Activated naive CD4-positive, alpha-beta T cell treated with anti-CD3 and anti-CD28 coated beads, Interleukin-2, amount 50 U/mL, for 16 hours (primary cell): ENCODE measurements at regions not wholly inside any gene's neighbourhood (a gene's known extent, or its start where the extent isn't known, plus 50 kb on each side); places are given as distances from the start of the nearest gene placed in this dataset.

ENCODE experiments used
- DNase-seq: peaks from one replicate; pipeline ENCODE4 v3.0.0-alpha.2; 2020

DNA sequence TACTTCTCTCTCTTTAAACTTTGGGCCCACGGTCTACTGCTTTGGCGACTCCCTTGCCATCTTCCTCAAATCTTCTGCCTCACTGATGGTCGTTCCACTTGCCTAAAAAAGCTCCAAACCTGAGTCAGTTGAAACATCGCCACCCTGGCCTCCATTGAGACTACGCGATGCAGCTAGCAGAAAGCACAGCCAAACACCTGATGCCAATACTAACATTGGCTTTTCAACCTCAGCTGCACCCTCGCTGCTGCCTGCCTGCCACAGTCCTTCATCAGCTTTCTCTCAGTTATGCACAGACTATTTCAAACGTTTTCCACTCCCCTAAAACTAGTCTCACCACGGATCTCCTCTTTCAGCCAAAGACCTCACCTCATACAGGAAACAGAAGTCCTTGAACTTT lies 214.2 kb upstream of the TMCO5A start:
- DNase-seq = no peak

DNA sequence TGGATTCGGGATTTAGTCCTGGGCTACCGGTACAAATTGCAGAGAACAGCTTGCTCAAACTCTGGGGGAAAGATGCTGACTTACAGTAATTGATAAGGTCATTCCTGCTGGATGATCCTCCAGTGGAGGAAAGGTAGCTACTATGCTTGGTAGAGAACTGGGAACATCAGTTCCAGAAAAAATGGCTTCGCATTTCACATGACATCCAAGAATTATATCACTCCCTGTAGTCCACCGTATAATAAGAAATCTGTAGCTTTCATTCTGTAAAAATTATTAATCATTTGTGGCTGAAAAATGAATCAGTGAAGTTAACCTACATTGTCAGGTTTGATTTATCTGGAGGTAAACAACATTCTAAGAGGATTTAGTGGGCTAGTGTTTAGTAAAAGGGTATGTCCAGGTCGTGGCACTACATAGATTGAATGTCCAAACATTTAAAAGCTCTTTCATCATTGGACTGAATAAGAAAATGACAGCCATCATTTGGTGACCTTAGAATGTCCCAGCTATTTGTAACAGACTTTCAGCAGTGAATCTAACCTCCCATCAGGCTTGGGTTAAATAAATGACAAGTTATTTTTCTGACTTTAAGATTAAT lies 203.2 kb upstream of the TMCO5A start:
- DNase-seq = no peak

DNA sequence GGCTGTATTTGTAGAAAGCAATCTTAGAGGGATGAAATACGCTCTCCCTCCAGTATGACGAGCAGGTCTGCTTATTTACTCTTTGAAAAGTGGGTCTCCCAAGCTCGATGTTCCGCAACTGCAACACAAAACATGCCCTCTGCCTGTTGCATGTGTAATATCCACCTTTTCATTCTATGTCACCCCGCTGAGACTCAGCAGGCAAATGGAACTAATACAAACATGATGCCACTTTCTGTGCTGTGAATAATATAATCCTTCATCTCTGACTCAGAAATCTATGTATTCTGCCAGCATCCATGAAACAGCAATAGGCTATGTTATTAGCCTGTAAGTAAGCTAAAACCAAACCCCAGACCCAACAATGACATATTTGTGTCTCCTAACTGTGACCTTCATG lies 200.8 kb upstream of the TMCO5A start:
- DNase-seq = no peak

DNA sequence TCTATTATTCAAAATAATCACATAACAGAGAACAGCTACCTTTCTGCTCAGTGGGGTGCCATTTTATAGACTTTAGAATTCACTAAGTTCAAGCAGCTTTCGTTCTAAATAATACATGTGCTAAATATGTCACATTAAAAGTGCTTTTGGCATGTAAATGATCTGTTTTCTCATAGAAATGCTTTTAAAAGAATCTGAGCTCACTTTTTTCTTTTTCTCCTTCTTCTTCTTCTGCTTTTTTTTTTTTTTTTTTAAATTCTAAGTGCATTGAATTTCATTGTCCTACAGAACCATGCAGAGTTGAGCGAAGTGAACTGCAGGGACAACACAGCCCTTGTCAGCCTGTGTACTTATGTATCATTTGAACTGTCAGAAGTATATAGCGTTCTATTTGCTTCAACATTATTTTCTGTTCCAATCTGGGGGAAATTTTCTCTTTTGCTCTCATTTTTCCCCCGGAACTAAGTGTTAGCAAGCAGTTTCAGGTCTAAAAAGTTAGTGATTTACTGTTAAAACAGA lies 193.8 kb upstream of the TMCO5A start:
- DNase-seq = no peak

DNA sequence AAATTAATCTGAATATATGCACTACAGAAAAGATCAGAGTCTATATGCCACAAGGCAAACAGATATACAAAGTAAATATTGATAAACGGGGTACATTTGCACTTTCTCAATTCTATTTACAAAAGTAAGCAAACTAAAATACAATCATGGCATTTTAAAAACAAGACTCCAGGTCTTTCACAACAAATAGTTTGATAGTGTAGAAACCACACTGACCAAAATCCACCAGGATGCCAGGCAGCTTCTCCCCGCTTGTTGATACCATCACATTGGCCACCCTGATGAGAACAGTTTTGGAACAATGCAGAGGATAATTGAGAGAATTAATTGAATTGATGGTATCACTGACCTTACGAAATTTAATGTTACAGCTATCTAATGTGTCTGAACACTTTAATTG lies 190.6 kb upstream of the TMCO5A start:
- DNase-seq = no peak

DNA sequence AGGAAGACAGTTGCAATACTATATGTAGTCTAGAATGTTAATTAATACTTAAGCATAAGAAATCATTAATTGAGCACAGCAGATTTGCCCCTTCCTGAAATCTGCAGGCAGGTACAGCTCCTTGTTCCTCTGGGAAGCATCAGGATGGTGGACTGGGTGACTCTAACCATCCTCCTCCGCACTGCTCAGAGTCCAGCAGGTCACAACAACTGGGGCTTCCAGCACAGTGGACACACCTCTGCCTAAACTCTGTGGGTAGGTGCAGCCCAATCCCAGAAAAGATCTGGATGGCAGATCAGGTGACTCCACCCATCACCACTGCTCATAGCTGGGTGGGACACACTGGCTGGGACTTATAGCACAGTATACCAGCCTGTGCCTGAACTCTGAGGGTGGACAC lies 189.9 kb upstream of the TMCO5A start:
- no peak for DNase-seq

DNA sequence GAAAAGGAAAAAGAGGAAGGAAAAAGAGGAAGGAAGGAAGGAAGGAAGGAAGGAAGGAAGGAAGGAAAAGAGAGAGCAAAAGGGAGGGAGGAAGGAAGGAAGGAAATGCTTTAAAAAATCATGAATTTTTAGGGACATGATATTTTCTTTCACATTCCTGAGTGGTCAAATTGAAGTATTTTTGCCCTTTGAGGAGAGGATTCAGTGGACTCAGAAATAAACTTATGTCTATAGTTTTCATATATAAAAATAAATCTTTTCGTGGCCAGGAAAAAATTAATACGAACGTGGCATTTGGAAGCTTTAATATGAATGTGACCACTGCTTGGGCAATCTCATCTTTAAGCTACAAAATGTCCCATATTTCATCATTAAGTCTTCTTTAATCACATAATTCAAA lies 183.0 kb upstream of the TMCO5A start:
- DNase-seq = no peak

DNA sequence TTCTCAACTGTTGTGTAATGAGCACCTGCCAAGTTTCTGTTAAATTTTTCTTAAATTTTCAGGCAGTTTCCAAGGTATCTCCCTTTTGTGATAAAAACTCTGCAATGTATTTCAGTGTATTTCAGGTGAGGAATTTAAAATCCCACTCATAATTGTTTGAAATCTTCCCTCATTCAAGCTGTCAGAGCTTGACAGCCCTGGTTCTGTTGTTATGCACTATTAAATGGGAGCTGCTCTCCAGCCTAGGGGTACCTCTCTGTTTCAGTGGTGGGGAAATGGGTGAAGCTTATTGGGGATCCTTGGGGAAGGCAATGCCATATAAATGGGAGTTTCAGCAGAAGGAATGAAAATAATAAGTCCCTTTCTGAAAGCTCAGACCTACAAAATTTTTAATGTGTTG lies 178.0 kb upstream of the TMCO5A start:
- no peak for DNase-seq

DNA sequence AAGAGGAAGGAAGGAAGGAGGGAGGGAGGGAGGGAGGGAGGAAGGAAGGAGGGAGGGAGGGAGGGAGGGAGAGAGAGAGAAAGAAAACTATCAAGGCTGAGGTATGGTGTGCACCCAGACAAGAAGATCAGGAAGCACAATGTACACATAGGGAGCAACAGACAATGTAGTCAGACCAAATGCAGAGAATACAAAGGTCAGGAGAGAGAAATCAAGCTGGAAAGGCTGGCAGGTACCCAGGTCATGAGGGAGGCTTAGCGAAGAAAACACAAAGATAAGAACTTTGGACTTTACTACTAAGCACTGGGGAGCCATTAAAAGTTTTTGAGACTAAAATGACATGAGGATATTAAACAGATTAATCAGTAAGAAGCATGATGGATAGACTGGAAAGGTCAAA lies 176.0 kb upstream of the TMCO5A start:
- DNase-seq = no peak

DNA sequence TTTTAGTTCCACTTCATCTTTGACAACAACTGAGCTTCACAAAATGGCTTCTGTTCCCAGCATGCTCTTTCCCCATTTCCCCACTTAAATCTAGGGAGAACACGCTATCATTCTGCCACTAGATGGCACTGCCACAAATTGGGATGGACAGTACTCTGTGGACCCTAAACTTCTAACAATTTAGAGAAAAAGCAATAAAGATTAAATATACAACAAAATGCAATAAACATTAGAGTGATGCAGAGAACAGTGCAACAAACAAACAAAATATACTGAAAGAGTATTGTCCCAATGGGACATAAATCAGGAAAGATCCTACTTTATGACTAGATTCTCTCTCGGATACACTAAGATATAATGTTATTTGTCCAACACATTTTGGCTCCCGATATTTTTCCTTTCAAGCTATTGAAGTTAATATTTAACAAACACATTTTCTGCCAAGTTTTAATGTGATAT lies 169.7 kb upstream of the TMCO5A start:
- DNase-seq = peak; percentile 16

DNA sequence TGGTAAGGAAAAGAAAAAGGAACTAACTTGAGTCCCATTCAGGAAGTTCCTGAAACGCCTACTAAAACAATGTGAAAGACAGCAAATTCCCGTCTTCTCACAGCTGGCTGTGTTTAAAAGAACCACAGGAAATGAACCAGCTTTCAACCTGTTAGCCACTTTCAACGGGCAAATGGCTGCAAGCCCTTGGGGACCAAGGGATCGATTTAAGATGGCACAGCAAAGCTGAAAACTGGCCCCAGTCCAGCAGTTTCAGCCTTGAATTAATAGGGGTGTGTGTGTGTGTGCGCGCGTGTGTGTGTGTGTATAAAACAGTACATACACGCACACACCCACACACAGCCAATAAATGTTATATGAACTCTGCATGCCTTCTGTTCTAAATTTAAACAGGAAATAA lies 168.7 kb upstream of the TMCO5A start:
- DNase-seq = no peak

DNA sequence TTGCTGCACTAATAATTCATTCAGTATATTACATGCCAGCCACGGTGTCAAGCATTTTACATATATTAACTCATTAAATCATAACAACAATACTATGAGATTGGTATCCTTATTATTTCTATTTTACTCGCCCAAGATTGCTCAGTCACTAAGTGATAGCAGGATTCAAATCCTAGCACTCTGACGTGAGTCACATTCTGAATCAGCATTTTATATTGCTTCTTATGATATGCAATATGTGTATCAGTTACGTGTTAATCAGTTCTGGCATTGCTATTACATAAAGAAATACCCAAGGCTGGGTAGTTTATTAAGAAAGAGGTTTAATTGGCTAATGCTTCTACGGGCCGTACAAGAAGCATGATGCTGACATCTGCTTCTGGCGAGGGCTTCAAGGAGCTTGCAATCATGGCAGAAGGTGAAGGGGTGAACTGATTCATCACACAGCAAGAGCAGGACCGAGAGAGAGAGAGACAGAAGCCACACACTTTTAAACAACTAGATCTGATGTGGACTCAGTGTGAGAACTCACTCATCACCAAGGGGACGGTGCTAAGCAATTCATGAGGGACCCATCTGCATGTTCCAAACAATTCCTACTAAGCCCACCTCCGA lies 166.5 kb upstream of the TMCO5A start:
- no peak for DNase-seq

DNA sequence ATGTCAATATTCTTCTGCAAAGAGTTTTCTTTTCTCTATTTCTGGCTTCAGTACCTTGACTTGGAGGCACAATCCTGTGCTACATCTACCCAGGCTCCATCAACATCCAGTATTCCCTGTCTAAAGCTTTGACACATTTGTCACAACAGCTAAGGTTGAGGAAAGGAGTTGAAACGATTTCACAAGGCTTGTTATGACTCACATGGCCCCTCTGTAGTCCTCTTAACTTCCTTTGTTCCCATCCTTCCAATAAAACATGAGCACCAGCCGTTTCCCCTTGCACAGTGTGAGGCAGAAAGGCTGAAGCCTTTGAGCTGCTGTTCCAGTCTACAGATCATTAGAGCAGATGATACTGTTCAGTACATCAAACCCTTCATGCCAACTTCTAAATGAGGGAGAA lies 163.0 kb upstream of the TMCO5A start:
- DNase-seq = no peak

DNA sequence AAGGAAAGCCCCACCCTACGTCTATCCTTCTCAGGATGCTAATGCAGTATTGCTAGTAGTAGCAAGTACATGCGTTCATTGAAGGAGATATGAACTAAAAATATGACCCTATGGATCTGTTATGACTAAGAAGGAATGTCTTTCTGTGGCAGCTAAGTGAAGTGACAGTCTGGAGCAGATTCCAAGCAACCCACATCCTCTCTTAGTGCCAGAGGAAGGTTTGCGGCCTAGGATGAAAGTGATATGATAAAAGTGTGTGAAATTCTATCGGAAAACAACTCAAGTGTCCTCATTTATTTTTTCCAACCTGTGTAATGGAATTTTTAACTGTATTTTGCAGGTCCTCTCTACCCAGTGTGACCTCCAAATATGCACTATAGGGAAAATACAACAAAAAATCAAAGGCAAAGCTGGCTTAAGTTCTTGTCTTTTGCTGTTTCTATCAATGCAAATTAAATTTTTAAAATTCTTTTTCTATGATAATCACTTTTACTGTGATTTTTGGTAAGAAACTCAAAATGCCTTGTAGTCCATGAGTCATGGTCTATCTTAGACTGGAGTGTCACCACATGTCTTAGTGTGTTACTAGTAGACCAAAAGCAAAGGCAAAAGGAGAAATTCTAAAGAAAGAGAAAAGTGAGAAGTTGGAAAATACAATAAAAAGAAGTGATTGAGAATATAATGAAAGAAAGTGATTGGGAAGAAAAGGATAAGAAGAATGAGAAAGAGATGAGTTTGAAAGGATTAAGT lies 161.2 kb upstream of the TMCO5A start:
- no peak for DNase-seq

DNA sequence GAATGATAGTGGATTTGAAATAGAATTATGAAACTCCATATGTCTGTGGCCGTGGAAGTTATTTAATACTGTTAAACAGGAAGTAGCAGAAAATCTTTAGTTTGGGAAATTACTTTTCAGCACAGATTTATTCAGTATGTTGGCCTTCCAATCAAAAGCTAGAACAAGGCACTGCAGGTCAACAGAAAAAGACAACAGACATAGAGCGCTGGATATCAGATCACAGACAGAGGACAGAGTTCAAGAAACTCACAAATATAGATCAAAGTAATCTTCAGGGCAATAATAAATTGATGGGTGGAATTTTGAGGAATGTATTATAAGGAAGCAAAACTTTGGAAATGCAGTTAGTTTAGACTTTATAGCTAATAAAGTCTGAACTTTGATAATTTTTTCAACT lies 159.5 kb upstream of the TMCO5A start:
- DNase-seq = no peak

DNA sequence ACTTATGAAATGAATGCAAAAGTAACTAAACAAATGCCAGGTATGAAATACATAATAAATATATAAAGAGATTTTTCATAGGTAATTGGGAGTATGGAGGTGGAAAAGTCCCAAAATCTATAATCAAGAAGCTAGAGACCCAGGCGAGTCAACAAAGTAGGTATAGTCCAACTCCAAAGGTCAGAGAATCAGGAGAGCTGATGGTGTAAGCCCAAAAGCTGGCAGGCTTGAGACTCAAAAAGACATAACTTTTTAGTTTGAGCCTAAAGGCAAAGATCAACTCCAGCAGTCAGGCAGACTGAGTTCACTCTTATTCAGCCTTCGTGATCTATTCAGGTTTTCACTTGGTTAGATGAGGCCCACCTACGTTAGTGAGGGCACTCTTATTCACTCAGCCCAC lies 157.4 kb upstream of the TMCO5A start:
- no peak for DNase-seq

DNA sequence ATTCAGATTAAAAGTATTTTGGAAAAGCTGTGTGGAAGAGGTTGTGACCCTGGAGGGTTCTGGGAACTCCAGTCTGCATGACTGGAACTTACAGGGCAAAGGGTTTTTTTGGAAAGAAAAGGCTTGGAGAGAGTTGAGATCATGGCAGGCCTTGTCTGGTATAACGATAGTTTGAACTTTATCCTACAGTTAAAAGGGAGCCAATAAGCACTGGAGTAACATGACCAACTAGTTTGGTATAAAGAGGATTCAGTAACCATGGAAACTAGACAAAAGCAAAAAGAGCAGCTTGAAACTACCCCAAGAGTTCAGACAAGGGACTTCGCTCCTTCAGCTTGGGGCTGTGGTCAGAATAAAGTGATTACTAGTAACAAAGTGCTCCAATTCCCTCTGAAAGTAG lies 151.2 kb upstream of the TMCO5A start:
- DNase-seq = no peak

DNA sequence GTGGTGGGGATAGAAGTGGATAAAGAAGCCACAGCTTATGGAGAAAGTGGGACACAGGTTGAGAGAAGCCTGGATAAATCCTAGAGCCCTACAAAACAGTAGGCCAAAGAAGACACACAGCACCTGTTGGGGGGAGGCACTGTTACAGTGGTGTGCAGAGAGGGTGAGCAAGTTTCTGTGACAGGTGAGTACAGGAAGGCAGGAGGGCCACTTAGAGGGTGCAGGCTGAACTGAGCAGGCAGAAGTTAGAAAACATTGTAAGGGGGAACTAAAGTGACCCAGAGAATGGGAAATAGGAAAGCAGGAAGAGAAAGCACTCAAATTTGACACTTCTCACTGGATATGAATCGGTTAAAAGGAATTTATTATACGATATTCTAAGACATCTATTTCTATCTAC lies 146.1 kb upstream of the TMCO5A start:
- DNase-seq = no peak

DNA sequence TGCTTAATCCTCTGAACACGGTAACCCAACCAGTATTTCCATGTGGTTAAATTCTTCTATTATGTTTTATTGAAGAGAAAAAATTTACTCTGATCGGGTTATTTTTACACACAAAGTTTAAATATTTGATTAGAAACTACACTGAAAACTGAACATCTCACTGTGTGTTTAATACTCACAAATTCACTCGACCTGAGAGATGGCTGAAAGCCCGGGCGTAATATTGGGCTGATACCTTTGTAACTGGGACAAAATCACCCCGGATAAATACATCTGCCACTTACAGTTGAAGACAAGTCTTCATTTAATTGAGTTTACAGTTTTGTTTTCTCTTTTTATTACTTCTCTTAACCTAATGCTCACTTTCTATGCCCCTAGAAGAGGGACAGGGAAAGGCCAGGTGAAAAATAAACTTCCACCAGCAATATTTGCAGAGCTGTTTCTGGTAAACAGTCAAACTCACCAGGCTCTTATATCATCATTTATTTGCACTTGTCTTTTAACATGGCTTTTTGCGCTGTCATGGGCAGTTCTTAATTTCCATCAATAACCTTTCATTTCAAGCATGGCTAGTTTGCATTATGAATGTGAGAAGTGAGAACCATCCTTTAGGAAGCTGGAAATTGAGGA lies 145.6 kb upstream of the TMCO5A start:
- DNase-seq = no peak

DNA sequence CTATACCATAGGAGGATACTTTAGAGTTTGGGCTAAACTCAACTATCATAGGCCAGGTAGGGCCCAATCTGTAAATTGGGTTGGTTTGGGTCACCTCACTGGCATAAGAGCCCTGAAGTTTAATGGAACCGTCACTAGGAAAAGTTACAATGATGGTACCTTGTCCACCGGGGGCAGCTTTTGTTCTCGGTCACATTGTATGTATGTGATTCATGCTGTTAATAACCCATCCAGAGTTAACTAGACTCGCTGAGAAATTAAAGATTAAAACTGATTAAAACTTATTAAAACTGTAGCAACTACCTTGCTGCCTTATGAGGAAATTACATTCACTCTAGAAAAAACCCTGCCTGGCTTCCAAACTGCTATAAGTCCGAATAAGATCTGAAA lies 145.0 kb upstream of the TMCO5A start:
- no peak for DNase-seq

DNA sequence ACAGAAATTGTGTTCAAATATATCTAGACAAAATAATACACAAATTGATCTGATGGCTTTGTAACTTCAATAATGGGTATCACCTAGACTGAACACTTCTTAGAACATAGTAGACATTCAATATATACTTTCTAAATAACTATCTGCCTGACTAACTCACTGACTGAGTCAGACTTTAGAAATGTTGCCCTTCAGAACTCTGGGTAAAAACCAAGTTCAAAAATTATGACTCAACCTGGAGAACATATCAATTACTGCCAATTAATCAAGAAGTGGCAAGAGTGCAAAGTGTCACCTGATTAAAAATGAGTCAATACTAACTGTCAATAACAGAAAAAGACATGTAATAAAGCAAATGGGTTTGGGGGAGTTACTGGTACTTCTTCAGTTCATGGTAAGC lies 144.6 kb upstream of the TMCO5A start:
- no peak for DNase-seq

DNA sequence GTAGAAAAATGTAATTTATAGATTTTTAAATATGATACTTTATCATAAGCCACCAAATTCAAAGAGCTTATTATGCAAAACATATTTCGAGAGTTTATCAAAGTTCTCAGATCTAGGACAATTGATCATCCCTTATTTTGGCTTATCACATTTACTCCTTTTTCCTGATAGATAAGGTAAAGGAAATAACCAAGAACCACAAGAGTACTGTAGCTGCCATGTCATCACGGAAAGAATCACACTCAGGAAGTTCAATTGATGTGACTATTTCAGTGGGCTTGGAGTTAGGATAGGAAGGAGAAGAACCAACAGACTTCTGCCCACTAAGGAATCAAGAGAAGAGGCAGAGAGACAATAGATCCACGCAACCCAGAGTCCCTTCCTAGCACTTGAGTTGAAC lies 142.7 kb upstream of the TMCO5A start:
- DNase-seq = no peak

DNA sequence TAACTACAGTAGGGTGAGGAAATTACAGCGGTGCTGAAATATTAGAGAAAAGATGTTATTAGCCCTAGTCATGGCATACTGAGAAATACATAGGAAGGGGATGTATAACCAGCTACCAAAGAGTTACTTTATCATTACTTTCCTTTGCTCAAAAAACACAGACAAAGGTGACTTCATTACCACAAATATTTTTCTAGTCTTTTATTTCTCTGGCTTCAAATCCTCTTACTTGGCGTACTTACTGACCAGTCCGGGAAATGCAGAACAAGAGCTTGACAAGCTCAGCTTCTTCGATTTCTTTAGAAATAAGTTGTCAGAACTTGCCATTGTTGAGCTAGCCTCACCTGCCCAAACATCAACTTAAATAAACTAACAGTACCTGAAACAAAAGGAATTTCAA lies 142.1 kb upstream of the TMCO5A start:
- DNase-seq = no peak

DNA sequence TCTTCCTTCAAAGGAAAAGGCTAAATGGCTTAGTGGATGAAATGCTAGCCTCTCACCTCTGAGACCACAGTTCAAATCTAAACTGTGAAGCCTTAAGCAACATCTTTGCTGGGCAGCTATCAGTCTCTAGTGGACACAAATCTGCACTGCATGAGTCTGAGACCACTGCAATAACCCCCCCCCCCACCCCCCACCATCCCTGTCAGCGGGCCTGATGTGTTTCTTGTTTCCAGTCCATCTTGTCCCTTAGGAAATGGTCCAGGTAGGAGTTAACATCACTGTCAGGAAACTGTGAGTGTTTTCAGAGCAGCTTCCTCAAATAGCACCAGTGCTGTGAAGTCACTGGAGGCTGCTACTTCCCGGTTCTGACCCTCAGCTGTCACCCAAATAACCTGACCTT lies 140.6 kb upstream of the TMCO5A start:
- DNase-seq = no peak
